SH-SY5Y (cell line): ENCODE measurements at regions not wholly inside any gene's neighbourhood (a gene's known extent, or its start where the extent isn't known, plus 50 kb on each side); places are given as distances from the start of the nearest gene placed in this dataset.

Experiments
- GATA2 ChIP-seq: IDR thresholded peaks from 2 replicates; pipeline ENCODE4 v1.6.1; 2011; ENCODE audit warnings: mild to moderate bottlenecking, low read depth, low read length
- GATA3 ChIP-seq: IDR thresholded peaks from 2 replicates; pipeline ENCODE4 v1.6.1; 2011; ENCODE audit warnings: low read depth, mild to moderate bottlenecking, low read length, moderate library complexity

DNA sequence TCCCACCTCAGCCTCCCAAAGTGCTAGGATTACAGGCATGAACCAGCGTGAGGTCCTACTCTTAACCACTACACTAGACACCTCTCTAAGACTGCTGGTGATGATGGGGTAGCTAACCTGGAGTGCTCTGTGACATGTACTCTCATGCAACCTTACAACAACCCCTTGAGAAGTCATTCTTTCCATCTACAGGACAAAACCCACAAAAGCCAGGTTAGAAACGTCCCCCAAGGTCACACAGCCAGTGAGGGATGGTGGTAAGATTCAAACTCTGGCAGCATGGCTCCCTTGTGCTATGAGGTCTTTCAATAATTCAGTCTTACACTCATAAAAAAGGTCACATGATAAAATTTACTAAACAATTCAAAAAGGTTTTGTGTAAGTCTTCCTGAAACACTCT, 94.8 kb upstream of the SERTAD2 start:
- TF ChIP-seq GATA2, result no peak
- TF ChIP-seq GATA3, result no peak
